ENCODE measurements at regions not wholly inside any gene's neighbourhood (a gene's known extent, or its start where the extent isn't known, plus 50 kb on each side); places are given as distances from the start of the nearest gene placed in this dataset.
A peak's percentile ranks its signal among the peaks of the same experiment; 100 is the strongest.

DNA sequence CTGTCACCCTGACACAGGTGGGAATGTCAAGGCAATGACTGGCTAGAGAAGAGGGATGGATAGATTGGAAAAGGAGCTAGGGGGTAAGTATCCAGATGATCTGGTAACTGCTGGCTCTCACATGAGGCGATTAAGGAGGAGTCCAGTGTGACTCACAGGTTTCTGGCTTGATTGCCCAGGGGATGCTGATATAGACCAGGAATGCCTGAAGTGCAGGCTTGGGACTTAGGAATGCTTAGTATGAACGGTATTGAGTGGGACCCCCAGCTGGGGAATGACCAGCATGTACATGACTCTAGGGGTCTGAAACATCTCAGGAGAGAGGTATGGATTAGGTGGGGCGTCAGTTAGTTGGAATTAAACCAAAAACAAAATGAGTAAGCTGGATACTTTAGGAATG lies 65.8 kb upstream of the PRPS1 start:
- H3K4me1 Mint-ChIP-seq, result peaks cover 72% of the 10 kb centered on the region
- ChIA-PET CTCF (interaction anchor here (1.3 to 1.8 kb wide), 2 partner anchors 20 to 24 kb away, joined by 3 to 6 read pairs; no protein-coding TSS in a partner anchor), POLR2A (no interaction called here)
- H3K9me3 Mint-ChIP-seq, result no peaks in the 10 kb centered on the region
- no peak for DNase-seq (ENCODE audit: low spot score)
- no peak overlapping the region for H3K4me3 Mint-ChIP-seq
- TF ChIP-seq FOXP1 (CRISPR knock-in tag; IDR thresholded peaks at IDR 0.05; ENCODE audit: borderline replicate concordance), result no peak
- TF ChIP-seq NFYB (CRISPR knock-in tag; conservative IDR thresholded peaks at IDR 0.05; ENCODE audit: low read depth), result no peak
- TF ChIP-seq, protein P1, sequence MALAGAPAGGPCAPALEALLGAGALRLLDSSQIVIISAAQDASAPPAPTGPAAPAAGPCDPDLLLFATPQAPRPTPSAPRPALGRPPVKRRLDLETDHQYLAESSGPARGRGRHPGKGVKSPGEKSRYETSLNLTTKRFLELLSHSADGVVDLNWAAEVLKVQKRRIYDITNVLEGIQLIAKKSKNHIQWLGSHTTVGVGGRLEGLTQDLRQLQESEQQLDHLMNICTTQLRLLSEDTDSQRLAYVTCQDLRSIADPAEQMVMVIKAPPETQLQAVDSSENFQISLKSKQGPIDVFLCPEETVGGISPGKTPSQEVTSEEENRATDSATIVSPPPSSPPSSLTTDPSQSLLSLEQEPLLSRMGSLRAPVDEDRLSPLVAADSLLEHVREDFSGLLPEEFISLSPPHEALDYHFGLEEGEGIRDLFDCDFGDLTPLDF (CRISPR knock-in tag; IDR thresholded peaks at IDR 0.05), result no peak
- TF ChIP-seq, protein P2, sequence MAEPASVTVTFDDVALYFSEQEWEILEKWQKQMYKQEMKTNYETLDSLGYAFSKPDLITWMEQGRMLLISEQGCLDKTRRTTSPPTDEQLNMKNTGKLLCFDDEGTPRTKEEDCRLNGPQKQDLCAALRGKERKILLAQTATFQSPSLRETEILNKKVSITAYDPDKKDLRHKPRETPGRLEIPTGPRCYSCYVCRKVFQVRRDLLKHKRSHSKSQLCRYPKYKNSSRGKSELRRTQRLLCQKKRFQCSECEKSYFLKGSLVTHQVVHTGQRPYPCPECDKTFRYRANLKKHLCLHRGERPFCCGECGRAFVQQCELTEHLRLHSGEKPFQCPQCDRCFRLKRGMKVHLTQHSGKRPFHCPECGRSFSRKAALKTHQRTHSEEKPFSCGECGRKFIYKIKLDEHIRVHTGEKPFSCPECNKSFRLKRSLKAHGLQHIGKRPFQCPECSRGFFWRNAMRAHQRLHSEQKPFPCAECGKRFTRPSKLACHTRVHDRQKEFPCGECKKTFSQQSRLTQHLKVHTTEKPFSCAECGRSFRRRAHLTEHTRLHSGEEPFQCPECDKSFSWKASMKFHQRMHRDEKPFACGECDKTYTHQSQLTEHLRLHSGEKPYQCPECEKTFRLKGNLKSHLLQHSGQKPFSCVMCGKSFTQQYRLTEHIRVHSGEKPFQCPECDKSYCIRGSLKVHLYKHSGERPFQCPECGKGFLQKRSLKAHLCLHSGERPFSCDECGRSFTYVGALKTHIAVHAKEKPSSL (CRISPR knock-in tag; conservative IDR thresholded peaks at IDR 0.05), result no peak
- TF ChIP-seq, protein P3, sequence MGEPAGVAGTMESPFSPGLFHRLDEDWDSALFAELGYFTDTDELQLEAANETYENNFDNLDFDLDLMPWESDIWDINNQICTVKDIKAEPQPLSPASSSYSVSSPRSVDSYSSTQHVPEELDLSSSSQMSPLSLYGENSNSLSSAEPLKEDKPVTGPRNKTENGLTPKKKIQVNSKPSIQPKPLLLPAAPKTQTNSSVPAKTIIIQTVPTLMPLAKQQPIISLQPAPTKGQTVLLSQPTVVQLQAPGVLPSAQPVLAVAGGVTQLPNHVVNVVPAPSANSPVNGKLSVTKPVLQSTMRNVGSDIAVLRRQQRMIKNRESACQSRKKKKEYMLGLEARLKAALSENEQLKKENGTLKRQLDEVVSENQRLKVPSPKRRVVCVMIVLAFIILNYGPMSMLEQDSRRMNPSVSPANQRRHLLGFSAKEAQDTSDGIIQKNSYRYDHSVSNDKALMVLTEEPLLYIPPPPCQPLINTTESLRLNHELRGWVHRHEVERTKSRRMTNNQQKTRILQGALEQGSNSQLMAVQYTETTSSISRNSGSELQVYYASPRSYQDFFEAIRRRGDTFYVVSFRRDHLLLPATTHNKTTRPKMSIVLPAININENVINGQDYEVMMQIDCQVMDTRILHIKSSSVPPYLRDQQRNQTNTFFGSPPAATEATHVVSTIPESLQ (CRISPR knock-in tag; IDR thresholded peaks at IDR 0.05), result no peak
- TF ChIP-seq ZNF317 (CRISPR knock-in tag; IDR thresholded peaks at IDR 0.05; ENCODE audit: borderline replicate concordance, low read depth), result no peak
- TF ChIP-seq, protein P4, sequence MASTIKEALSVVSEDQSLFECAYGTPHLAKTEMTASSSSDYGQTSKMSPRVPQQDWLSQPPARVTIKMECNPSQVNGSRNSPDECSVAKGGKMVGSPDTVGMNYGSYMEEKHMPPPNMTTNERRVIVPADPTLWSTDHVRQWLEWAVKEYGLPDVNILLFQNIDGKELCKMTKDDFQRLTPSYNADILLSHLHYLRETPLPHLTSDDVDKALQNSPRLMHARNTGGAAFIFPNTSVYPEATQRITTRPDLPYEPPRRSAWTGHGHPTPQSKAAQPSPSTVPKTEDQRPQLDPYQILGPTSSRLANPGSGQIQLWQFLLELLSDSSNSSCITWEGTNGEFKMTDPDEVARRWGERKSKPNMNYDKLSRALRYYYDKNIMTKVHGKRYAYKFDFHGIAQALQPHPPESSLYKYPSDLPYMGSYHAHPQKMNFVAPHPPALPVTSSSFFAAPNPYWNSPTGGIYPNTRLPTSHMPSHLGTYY (CRISPR knock-in tag; IDR thresholded peaks at IDR 0.05), result no peak
- TF ChIP-seq, protein P5, sequence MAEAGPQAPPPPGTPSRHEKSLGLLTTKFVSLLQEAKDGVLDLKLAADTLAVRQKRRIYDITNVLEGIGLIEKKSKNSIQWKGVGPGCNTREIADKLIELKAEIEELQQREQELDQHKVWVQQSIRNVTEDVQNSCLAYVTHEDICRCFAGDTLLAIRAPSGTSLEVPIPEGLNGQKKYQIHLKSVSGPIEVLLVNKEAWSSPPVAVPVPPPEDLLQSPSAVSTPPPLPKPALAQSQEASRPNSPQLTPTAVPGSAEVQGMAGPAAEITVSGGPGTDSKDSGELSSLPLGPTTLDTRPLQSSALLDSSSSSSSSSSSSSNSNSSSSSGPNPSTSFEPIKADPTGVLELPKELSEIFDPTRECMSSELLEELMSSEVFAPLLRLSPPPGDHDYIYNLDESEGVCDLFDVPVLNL (CRISPR knock-in tag; IDR thresholded peaks at IDR 0.05; ENCODE audit: borderline replicate concordance, low read depth), result no peak
- TF ChIP-seq, protein P6, sequence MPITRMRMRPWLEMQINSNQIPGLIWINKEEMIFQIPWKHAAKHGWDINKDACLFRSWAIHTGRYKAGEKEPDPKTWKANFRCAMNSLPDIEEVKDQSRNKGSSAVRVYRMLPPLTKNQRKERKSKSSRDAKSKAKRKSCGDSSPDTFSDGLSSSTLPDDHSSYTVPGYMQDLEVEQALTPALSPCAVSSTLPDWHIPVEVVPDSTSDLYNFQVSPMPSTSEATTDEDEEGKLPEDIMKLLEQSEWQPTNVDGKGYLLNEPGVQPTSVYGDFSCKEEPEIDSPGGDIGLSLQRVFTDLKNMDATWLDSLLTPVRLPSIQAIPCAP (CRISPR knock-in tag; IDR thresholded peaks at IDR 0.05), result no peak
- TF ChIP-seq, protein P7, sequence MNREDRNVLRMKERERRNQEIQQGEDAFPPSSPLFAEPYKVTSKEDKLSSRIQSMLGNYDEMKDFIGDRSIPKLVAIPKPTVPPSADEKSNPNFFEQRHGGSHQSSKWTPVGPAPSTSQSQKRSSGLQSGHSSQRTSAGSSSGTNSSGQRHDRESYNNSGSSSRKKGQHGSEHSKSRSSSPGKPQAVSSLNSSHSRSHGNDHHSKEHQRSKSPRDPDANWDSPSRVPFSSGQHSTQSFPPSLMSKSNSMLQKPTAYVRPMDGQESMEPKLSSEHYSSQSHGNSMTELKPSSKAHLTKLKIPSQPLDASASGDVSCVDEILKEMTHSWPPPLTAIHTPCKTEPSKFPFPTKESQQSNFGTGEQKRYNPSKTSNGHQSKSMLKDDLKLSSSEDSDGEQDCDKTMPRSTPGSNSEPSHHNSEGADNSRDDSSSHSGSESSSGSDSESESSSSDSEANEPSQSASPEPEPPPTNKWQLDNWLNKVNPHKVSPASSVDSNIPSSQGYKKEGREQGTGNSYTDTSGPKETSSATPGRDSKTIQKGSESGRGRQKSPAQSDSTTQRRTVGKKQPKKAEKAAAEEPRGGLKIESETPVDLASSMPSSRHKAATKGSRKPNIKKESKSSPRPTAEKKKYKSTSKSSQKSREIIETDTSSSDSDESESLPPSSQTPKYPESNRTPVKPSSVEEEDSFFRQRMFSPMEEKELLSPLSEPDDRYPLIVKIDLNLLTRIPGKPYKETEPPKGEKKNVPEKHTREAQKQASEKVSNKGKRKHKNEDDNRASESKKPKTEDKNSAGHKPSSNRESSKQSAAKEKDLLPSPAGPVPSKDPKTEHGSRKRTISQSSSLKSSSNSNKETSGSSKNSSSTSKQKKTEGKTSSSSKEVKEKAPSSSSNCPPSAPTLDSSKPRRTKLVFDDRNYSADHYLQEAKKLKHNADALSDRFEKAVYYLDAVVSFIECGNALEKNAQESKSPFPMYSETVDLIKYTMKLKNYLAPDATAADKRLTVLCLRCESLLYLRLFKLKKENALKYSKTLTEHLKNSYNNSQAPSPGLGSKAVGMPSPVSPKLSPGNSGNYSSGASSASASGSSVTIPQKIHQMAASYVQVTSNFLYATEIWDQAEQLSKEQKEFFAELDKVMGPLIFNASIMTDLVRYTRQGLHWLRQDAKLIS (CRISPR knock-in tag; IDR thresholded peaks at IDR 0.05; ENCODE audit: borderline replicate concordance), result no peak
- TF ChIP-seq NFATC4 (CRISPR knock-in tag; IDR thresholded peaks at IDR 0.05), result no peak
- no peak for TF ChIP-seq ZNF219 (CRISPR knock-in tag; IDR thresholded peaks at IDR 0.05; ENCODE audit: borderline replicate concordance)
- no peak for TF ChIP-seq MYBL2 (CRISPR knock-in tag; IDR thresholded peaks at IDR 0.05)
- no peak for TF ChIP-seq CREB1 (CRISPR knock-in tag; IDR thresholded peaks at IDR 0.05)
- TF ChIP-seq, protein P8, sequence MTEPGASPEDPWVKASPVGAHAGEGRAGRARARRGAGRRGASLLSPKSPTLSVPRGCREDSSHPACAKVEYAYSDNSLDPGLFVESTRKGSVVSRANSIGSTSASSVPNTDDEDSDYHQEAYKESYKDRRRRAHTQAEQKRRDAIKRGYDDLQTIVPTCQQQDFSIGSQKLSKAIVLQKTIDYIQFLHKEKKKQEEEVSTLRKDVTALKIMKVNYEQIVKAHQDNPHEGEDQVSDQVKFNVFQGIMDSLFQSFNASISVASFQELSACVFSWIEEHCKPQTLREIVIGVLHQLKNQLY (CRISPR knock-in tag; IDR thresholded peaks at IDR 0.05), result no peak
- H3K27me3 Mint-ChIP-seq (ENCODE audit: low read depth), result no peaks in the 10 kb centered on the region
- no peak for ATAC-seq
- H3K27ac Mint-ChIP-seq, result peak overlapping the region; percentile 99
- no peaks in the 10 kb centered on the region for H3K36me3 Mint-ChIP-seq

Measured in WTC11 (cell line).